Endothelial cell of umbilical vein (primary cell): ENCODE measurements at regions not wholly inside any gene's neighbourhood (a gene's known extent, or its start where the extent isn't known, plus 50 kb on each side); places are given as distances from the start of the nearest gene placed in this dataset.

Experiments
- BruUV-seq: library from RNA; stranded (reverse); fragments of 400-500 nt; replicated peaks from 2 replicates; lab custom pipeline; 2021; lab: Mats Ljungman, UMichigan
- CTCF ChIA-PET: fragments of 300-600, 350-600 bp; sonication (Branson Sonifier 250); formaldehyde crosslinking; loops from one replicate; lab custom pipeline; 2021; ENCODE audit warnings: antibody characterized with exemption, inconsistent platforms; lab: Charles Lee
- POLR2A ChIA-PET: fragments of 300-600, 350-600 bp; sonication (Branson Sonifier 250); formaldehyde crosslinking; loops from one replicate; lab custom pipeline; 2021; ENCODE audit warnings: antibody characterized with exemption, inconsistent platforms; lab: Charles Lee
- DNase-seq: peaks from one replicate; pipeline ENCODE4 v3.0.0-alpha.2; 2011; ENCODE audit warnings: low read depth, low spot score
- FAIRE-seq: peaks from 2 replicates; lab custom pipeline; 2011; peaks lifted over from hg19 to GRCh38; lab: Jason Lieb, UNC
- H2AFZ ChIP-seq: 2 replicates; pipeline ENCODE4 v1.6.0; 2012; ENCODE audit warnings: low read depth, low read length, control low read depth, inconsistent platforms
- H3K27ac ChIP-seq: 2 replicates; pipeline ENCODE4 v1.5.1; 2011; ENCODE audit warnings: low read depth, mild to moderate bottlenecking, control low read depth, low read length, moderate library complexity; ENCODE audit not compliant: insufficient read depth
- H3K27me3 ChIP-seq, 2 experiments: 2 replicates each; pipeline versions ENCODE4 v1.6.0 to v1.6.1; 2011; ENCODE audit warnings: low read length in 2 of 2, mixed read lengths in 1 of 2; ENCODE audit not compliant: control insufficient read depth in 2 of 2, insufficient read depth in 2 of 2
- H3K36me3 ChIP-seq, 2 experiments: 2 replicates in 1 of 2; 3 replicates in 1 of 2; pipeline ENCODE4 v1.5.1; 2011; ENCODE audit warnings: low read length in 2 of 2, mild to moderate bottlenecking in 1 of 2, moderate library complexity in 1 of 2; ENCODE audit not compliant: control insufficient read depth in 2 of 2, insufficient read depth in 2 of 2; ENCODE audit errors: extremely low read depth in 1 of 2
- H3K4me1 ChIP-seq: 3 replicates; pipeline ENCODE4 v1.5.1; 2011; ENCODE audit warnings: mild to moderate bottlenecking, low read length; ENCODE audit not compliant: control insufficient read depth, insufficient read depth; ENCODE audit errors: extremely low read depth
- H3K4me2 ChIP-seq: 2 replicates; pipeline ENCODE4 v1.6.1; 2011; ENCODE audit warnings: low read length, control low read depth, mixed read lengths; ENCODE audit not compliant: insufficient read depth
- H3K4me3 ChIP-seq, 3 experiments: fragments of 200-600 bp in 1 of 3; sonication (generic), shearing (Covaris generic) in 1 of 3; replicated peaks in 1 of 3; 2 replicates each; pipeline ENCODE4 v1.5.1; 2011 to 2016; ENCODE audit warnings: control low read depth in 3 of 3, low read length in 3 of 3, mild to moderate bottlenecking in 2 of 3, inconsistent platforms in 1 of 3, low read depth in 1 of 3, moderate library complexity in 1 of 3; ENCODE audit not compliant: insufficient read depth in 1 of 3
- H3K79me2 ChIP-seq: 2 replicates; pipeline ENCODE4 v1.6.0; 2012; ENCODE audit warnings: low read length, inconsistent platforms; ENCODE audit not compliant: control insufficient read depth, insufficient read depth
- H3K9ac ChIP-seq: replicated peaks from 2 replicates; pipeline ENCODE3; 2011; ENCODE audit warnings: low read length, control low read depth; ENCODE audit not compliant: insufficient read depth; ENCODE audit errors: extremely low read depth
- H3K9me1 ChIP-seq: replicated peaks from 3 replicates; pipeline ENCODE4 v1.6.0; 2011; ENCODE audit warnings: mild to moderate bottlenecking, low read length; ENCODE audit not compliant: control insufficient read depth, insufficient read depth; ENCODE audit errors: extremely low read depth
- H3K9me3 ChIP-seq: replicated peaks from 2 replicates; pipeline ENCODE4 v1.5.1; 2012; ENCODE audit warnings: low read length, inconsistent platforms; ENCODE audit not compliant: control insufficient read depth, insufficient read depth
- H4K20me1 ChIP-seq: replicated peaks from 2 replicates; pipeline ENCODE3; 2011; ENCODE audit warnings: mild to moderate bottlenecking, low read length; ENCODE audit not compliant: control insufficient read depth, insufficient read depth; ENCODE audit errors: extremely low read depth
- CTCF ChIP-seq, 2 donors: IDR thresholded peaks; 1 replicate in 1 of 2; 2 replicates in 1 of 2; pipeline ENCODE4 v1.5.1; 2011; ENCODE audit warnings: low read length in 2 of 2, mild to moderate bottlenecking in 2 of 2, moderate library complexity in 2 of 2, control low read depth in 1 of 2, inconsistent platforms in 1 of 2, low read depth in 1 of 2; ENCODE audit not compliant: insufficient read depth in 1 of 2; ENCODE audit errors: extremely low read depth in 1 of 2
- EZH2 ChIP-seq: IDR thresholded peaks from 2 replicates; pipeline ENCODE4 v1.6.1; 2012; ENCODE audit warnings: borderline replicate concordance, low read depth, mild to moderate bottlenecking, moderate library complexity, low read length, inconsistent platforms; ENCODE audit not compliant: severe bottlenecking
- FOS ChIP-seq: IDR thresholded peaks from 2 replicates; pipeline ENCODE4 v1.6.1; 2011; ENCODE audit warnings: mild to moderate bottlenecking, low read length, moderate library complexity, borderline replicate concordance; ENCODE audit not compliant: insufficient read depth
- GATA2 ChIP-seq: IDR thresholded peaks from 2 replicates; pipeline ENCODE4 v1.7.0; 2011; ENCODE audit warnings: low read depth, mild to moderate bottlenecking, moderate library complexity, mixed read lengths, low read length; ENCODE audit not compliant: insufficient read length, insufficient read depth
- JUN ChIP-seq: IDR thresholded peaks from 2 replicates; pipeline ENCODE4 v1.6.1; 2011; ENCODE audit warnings: borderline replicate concordance, low read depth; ENCODE audit not compliant: insufficient read length, insufficient read depth
- MYC ChIP-seq: IDR thresholded peaks from one replicate; pipeline ENCODE4 v1.6.1; 2011; ENCODE audit warnings: mild to moderate bottlenecking, low read depth, low read length
- POLR2A ChIP-seq: IDR thresholded peaks from 2 replicates; pipeline ENCODE4 v1.6.1; 2012; ENCODE audit warnings: low read depth, mild to moderate bottlenecking, control low read depth, low read length
- POLR2AphosphoS5 ChIP-seq: IDR thresholded peaks from 2 replicates; pipeline ENCODE4 v1.6.1; 2012; ENCODE audit warnings: low read depth, mild to moderate bottlenecking, control low read depth, low read length, moderate library complexity; ENCODE audit not compliant: insufficient read depth
- dilution Hi-C: fragments of 300-500 bp; cut with MboI; formaldehyde crosslinking; loops from one replicate; pipeline ENCODE4 v1.15.0; 2019; ENCODE audit warnings: low sequenced_read_pairs; ENCODE audit not compliant: extremely low pct_ligation_motif_present
- intact Hi-C: fragments of 100-400 bp; cut with micrococcal nuclease; formaldehyde crosslinking; loops from one replicate; pipeline ENCODE4 v1.10.0; 2022
- TF ChIP-seq, protein P1 (sequence below): IDR thresholded peaks from 2 replicates; pipeline ENCODE4 v1.6.1; 2011; ENCODE audit not compliant: insufficient read depth, insufficient read length

DNA sequence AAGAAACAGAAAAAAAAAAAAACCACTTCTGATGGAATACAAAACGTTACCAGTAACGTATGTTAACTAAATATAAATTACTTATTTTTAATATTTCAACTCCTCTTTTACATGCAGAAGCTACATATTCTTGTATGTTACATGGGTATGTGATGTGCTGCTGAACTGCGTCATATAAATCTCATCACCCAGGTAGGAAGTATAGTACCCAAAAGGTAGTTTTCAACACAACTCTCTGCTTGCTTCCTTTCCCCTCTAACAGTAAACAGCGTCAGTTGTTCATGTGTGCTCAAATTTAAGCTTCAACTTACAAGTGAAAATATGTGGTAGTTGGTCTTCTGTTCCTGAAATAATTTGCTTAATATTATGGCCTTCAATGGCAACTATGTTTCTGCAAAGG, 250.0 kb upstream of the RBMY1B start:
- BruUV-seq: no TSS peak
- intact Hi-C loops: no loop called here
- no peak for FAIRE-seq

More for the DNA sequence above, 250.0 kb upstream of the RBMY1B start:
- no peak overlapping the region for H2AFZ ChIP-seq
- no peak for DNase-seq
- dilution Hi-C loops: no loop called here
- H3K36me3 ChIP-seq: no peaks in the 10 kb centered on the region
- no peak overlapping the region for H3K4me2 ChIP-seq
- ChIA-PET CTCF (no interaction called here), POLR2A (no interaction called here)
- no peaks in the 10 kb centered on the region for H3K9me3 ChIP-seq
- H4K20me1 ChIP-seq: no peaks in the 10 kb centered on the region
- no peaks in the 10 kb centered on the region for H3K4me1 ChIP-seq
- H3K9ac ChIP-seq: no peak overlapping the region
- H3K9me1 ChIP-seq: no peaks in the 10 kb centered on the region
- TF ChIP-seq JUN (no peak), FOS (no peak), GATA2 (no peak), POLR2A (no peak), CTCF (IDR thresholded peaks at IDR 0.05; ENCODE audit: extremely low read depth in 1 of 2, insufficient read depth in 1 of 2, low read depth in 1 of 2, low read length in 2 of 2) (no peak), EZH2 (no peak), POLR2AphosphoS5 (no peak), MYC (no peak)
- TF ChIP-seq, protein P1, sequence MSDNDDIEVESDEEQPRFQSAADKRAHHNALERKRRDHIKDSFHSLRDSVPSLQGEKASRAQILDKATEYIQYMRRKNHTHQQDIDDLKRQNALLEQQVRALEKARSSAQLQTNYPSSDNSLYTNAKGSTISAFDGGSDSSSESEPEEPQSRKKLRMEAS: no peak
- no peaks in the 10 kb centered on the region for H3K79me2 ChIP-seq
- no peaks in the 10 kb centered on the region for H3K27me3 ChIP-seq
- no peak overlapping the region for H3K27ac ChIP-seq
- no peak overlapping the region for H3K4me3 ChIP-seq
